ENCODE measurements at regions not wholly inside any gene's neighbourhood (a gene's known extent, or its start where the extent isn't known, plus 50 kb on each side); places are given as distances from the start of the nearest gene placed in this dataset.

DNA sequence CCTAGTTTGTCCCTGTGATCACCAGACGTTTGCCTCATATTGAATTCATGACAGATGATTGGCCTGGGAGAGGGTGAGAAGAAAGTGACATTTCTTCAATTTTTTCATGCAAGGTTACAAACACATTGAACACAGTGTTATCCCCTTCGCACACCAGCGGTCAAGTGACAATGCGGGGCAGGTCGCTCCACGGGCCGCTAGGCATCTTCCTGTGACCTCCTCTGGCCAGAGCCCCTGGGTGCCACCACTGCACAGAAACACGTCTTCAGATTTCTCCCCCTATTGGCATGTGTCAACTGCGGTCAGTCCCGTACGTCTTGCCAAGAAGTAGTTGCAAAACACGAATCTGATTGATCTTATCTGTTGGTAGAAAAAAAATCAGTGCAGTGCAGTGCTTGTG, 97.1 kb downstream of the PXDC1 start:
- H3K27ac ChIP-seq (ENCODE audit: low read depth in 2 of 2, low read length in 1 of 2): no peak overlapping the region
- H3K36me3 ChIP-seq (replicated peaks in 1 of 2; ENCODE audit: control insufficient read depth in 1 of 2, insufficient read depth in 2 of 2, low read length in 1 of 2): no peaks in the 10 kb centered on the region
- H3K79me2 ChIP-seq (ENCODE audit: insufficient read depth): no peaks in the 10 kb centered on the region
- H3K9ac ChIP-seq: no peak overlapping the region
- no peaks in the 10 kb centered on the region for H3K9me2 ChIP-seq
- ChIA-PET POLR2A (no interaction called here), CTCF (interaction anchor here (0.7 kb wide), 1 partner anchor 9 kb away, joined by 3 read pairs; no protein-coding TSS in a partner anchor)
- DNase-seq: no peak
- H2AFZ ChIP-seq (ENCODE audit: low read depth): no peak overlapping the region
- no peak overlapping the region for H3K4me2 ChIP-seq
- no peaks in the 10 kb centered on the region for H4K20me1 ChIP-seq (ENCODE audit: insufficient read depth)
- no peaks in the 10 kb centered on the region; the same call in 1 of the 2 replicates for H3K27me3 ChIP-seq (ENCODE audit: insufficient read depth)
- H3K4me3 ChIP-seq (ENCODE audit: low read depth in 2 of 2, low read length in 1 of 2): no peak overlapping the region
- TF ChIP-seq NRF1 (IDR thresholded peaks at IDR 0.05; ENCODE audit: low read depth, low read length) (no peak), SIN3A (IDR thresholded peaks at IDR 0.05; ENCODE audit: borderline replicate concordance, low read depth, low read length) (no peak), JUND (IDR thresholded peaks at IDR 0.05) (no peak), POLR2AphosphoS5 (IDR thresholded peaks at IDR 0.05; ENCODE audit: low read depth, low read length) (no peak), GATA2 (CRISPR knock-in tag; IDR thresholded peaks at IDR 0.05) (no peak), ELF1 (IDR thresholded peaks at IDR 0.05) (no peak), MEF2A (IDR thresholded peaks at IDR 0.05; ENCODE audit: borderline replicate concordance, low read depth) (no peak), FOXJ3 (CRISPR knock-in tag; IDR thresholded peaks at IDR 0.05) (no peak), GABPA (IDR thresholded peaks at IDR 0.05; ENCODE audit: low read depth) (no peak), RXRA (IDR thresholded peaks at IDR 0.05; ENCODE audit: borderline replicate concordance, low read depth) (no peak), RFX5 (IDR thresholded peaks at IDR 0.05; ENCODE audit: low read length) (no peak), RCOR1 (IDR thresholded peaks at IDR 0.05; ENCODE audit: low read length) (no peak), RAD21 (IDR thresholded peaks at IDR 0.05; ENCODE audit: low read length) (no peak)
- TF ChIP-seq, protein P1, sequence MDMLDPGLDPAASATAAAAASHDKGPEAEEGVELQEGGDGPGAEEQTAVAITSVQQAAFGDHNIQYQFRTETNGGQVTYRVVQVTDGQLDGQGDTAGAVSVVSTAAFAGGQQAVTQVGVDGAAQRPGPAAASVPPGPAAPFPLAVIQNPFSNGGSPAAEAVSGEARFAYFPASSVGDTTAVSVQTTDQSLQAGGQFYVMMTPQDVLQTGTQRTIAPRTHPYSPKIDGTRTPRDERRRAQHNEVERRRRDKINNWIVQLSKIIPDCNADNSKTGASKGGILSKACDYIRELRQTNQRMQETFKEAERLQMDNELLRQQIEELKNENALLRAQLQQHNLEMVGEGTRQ (IDR thresholded peaks at IDR 0.05; ENCODE audit: borderline replicate concordance, low read depth, low read length): no peak
- TF ChIP-seq, protein P2, sequence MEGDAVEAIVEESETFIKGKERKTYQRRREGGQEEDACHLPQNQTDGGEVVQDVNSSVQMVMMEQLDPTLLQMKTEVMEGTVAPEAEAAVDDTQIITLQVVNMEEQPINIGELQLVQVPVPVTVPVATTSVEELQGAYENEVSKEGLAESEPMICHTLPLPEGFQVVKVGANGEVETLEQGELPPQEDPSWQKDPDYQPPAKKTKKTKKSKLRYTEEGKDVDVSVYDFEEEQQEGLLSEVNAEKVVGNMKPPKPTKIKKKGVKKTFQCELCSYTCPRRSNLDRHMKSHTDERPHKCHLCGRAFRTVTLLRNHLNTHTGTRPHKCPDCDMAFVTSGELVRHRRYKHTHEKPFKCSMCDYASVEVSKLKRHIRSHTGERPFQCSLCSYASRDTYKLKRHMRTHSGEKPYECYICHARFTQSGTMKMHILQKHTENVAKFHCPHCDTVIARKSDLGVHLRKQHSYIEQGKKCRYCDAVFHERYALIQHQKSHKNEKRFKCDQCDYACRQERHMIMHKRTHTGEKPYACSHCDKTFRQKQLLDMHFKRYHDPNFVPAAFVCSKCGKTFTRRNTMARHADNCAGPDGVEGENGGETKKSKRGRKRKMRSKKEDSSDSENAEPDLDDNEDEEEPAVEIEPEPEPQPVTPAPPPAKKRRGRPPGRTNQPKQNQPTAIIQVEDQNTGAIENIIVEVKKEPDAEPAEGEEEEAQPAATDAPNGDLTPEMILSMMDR (IDR thresholded peaks at IDR 0.05): no peak
- TF ChIP-seq, protein P3, sequence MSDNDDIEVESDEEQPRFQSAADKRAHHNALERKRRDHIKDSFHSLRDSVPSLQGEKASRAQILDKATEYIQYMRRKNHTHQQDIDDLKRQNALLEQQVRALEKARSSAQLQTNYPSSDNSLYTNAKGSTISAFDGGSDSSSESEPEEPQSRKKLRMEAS (IDR thresholded peaks at IDR 0.05; ENCODE audit: low read depth): no peak
- TF ChIP-seq, protein P4, sequence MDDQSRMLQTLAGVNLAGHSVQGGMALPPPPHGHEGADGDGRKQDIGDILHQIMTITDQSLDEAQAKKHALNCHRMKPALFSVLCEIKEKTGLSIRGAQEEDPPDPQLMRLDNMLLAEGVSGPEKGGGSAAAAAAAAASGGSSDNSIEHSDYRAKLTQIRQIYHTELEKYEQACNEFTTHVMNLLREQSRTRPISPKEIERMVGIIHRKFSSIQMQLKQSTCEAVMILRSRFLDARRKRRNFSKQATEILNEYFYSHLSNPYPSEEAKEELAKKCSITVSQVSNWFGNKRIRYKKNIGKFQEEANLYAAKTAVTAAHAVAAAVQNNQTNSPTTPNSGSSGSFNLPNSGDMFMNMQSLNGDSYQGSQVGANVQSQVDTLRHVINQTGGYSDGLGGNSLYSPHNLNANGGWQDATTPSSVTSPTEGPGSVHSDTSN (IDR thresholded peaks at IDR 0.05): no peak
- TF ChIP-seq, protein P5, sequence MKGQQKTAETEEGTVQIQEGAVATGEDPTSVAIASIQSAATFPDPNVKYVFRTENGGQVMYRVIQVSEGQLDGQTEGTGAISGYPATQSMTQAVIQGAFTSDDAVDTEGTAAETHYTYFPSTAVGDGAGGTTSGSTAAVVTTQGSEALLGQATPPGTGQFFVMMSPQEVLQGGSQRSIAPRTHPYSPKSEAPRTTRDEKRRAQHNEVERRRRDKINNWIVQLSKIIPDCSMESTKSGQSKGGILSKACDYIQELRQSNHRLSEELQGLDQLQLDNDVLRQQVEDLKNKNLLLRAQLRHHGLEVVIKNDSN (IDR thresholded peaks at IDR 0.05; ENCODE audit: borderline replicate concordance, low read depth): no peak
- TF ChIP-seq, protein P6, sequence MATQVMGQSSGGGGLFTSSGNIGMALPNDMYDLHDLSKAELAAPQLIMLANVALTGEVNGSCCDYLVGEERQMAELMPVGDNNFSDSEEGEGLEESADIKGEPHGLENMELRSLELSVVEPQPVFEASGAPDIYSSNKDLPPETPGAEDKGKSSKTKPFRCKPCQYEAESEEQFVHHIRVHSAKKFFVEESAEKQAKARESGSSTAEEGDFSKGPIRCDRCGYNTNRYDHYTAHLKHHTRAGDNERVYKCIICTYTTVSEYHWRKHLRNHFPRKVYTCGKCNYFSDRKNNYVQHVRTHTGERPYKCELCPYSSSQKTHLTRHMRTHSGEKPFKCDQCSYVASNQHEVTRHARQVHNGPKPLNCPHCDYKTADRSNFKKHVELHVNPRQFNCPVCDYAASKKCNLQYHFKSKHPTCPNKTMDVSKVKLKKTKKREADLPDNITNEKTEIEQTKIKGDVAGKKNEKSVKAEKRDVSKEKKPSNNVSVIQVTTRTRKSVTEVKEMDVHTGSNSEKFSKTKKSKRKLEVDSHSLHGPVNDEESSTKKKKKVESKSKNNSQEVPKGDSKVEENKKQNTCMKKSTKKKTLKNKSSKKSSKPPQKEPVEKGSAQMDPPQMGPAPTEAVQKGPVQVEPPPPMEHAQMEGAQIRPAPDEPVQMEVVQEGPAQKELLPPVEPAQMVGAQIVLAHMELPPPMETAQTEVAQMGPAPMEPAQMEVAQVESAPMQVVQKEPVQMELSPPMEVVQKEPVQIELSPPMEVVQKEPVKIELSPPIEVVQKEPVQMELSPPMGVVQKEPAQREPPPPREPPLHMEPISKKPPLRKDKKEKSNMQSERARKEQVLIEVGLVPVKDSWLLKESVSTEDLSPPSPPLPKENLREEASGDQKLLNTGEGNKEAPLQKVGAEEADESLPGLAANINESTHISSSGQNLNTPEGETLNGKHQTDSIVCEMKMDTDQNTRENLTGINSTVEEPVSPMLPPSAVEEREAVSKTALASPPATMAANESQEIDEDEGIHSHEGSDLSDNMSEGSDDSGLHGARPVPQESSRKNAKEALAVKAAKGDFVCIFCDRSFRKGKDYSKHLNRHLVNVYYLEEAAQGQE (IDR thresholded peaks at IDR 0.05; ENCODE audit: low read depth, low read length): no peak
- TF ChIP-seq, protein P7, sequence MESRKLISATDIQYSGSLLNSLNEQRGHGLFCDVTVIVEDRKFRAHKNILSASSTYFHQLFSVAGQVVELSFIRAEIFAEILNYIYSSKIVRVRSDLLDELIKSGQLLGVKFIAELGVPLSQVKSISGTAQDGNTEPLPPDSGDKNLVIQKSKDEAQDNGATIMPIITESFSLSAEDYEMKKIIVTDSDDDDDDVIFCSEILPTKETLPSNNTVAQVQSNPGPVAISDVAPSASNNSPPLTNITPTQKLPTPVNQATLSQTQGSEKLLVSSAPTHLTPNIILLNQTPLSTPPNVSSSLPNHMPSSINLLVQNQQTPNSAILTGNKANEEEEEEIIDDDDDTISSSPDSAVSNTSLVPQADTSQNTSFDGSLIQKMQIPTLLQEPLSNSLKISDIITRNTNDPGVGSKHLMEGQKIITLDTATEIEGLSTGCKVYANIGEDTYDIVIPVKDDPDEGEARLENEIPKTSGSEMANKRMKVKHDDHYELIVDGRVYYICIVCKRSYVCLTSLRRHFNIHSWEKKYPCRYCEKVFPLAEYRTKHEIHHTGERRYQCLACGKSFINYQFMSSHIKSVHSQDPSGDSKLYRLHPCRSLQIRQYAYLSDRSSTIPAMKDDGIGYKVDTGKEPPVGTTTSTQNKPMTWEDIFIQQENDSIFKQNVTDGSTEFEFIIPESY (IDR thresholded peaks at IDR 0.05; ENCODE audit: borderline replicate concordance, low read depth): no peak
- H3K9me3 ChIP-seq: no peaks in the 10 kb centered on the region
- WGBS (ENCODE audit: low lambda C conversion rate): 44% methylated on average over 12 of the region's 12 CpGs
- H3F3A ChIP-seq (replicated peaks; ENCODE audit: insufficient read depth): no peaks in the 10 kb centered on the region
- H3K4me1 ChIP-seq (ENCODE audit: control insufficient read depth in 1 of 2, insufficient read depth in 2 of 2, low read depth in 1 of 2, low read length in 1 of 2): peaks cover 0 to 2% of the 10 kb centered on the region in 2 experiments; a peak in 2 of 4 replicates

All from SK-N-SH (cell line).